NT2/D1 (cell line): ENCODE measurements at regions not wholly inside any gene's neighbourhood (a gene's known extent, or its start where the extent isn't known, plus 50 kb on each side); places are given as distances from the start of the nearest gene placed in this dataset.

Experiments used
- SUZ12 ChIP-seq: IDR thresholded peaks from 2 replicates; pipeline ENCODE4 v1.6.1; 2011; ENCODE audit not compliant: insufficient read length, insufficient read depth; ENCODE audit errors: extremely low read depth
- YY1 ChIP-seq: IDR thresholded peaks from 2 replicates; pipeline ENCODE4 v1.6.1; 2011; ENCODE audit not compliant: insufficient read length, insufficient read depth
- ZNF274 ChIP-seq: IDR thresholded peaks from 2 replicates; pipeline ENCODE4 v1.6.1; 2011; ENCODE audit warnings: mild to moderate bottlenecking, low read depth, low read length

DNA sequence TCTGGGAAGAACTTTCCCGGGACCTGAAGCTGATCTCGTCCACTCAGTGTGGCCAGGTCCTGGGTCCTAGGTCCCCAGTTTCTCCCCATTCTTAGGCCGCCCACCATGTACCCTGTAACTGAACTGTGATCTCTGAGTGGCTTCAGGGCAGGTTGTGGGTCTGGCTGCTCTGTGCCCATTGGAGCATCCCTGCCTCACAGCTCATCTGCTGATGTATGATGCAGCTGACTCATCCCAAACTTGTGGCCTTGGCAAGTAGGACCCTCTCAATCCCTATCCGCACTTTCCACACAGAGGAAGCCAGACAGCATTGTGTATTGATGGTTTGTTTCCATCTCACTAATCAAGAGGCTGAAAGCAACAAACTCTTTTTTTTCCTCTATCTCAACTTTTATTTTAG is 69.1 kb upstream of the XCR1 start:
- no peak for TF ChIP-seq ZNF274
- TF ChIP-seq SUZ12, result no peak
- no peak for TF ChIP-seq YY1
